Islet precursor cell (in vitro differentiated cells): ENCODE measurements at regions not wholly inside any gene's neighbourhood (a gene's known extent, or its start where the extent isn't known, plus 50 kb on each side); places are given as distances from the start of the nearest gene placed in this dataset.
"Not testable (repeated sequence)": the region's sequence is repeated elsewhere in the genome, so short reads cannot be mapped to it uniquely, and the experiment has no call there.

Experiments used
- DNase-seq: peaks from one replicate; pipeline ENCODE4 v3.0.0-alpha.2; 2018

DNA sequence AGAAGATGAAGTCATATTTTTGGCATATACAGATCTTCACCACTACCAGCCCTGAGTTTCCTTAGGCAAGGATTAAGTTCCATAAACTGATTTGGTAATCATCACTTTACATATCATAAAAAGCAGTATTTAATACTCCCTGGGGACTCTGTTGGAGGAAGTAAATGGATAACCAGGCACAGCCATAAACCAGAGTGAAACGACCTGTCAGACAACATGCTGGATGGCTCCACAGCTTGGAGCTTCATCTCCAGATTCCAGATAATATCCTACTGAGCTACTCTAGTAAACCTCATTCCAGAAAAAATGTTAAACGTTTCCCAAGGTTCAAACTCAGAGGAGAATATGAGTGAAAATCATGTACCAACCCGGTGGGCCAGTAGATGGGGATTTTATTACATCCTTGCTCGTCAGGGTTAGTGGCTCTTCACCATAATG is 109.2 kb downstream of the BASP1 start:
- no peak for DNase-seq

DNA sequence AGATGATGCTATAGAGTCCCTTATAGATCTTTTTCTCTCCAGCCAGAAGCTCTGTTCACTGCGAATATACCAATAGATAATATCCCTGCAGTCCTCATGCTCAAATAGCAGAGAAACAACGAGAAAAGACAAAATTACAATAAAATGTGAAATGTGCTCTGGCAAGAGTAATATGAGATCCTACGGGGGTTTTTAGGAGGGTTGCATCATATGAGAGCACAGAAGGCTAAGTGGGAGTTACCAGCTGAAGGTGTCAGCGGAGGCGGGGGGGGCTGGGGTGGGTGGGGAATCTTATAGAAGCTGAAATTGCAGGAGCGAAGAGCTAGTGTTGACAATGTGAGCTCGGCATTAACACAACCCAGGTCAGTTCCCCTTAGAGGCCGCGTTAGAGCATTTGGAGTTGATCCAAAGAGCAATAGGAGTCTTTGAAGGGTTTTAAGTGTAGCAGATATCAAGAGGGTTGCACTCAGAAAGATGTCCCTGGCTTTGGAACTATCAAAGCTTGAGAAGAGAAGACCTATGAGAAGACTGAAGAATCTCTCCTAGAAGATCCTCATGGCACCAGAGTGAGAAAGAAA is 109.7 kb downstream of the BASP1 start:
- DNase-seq = no peak

DNA sequence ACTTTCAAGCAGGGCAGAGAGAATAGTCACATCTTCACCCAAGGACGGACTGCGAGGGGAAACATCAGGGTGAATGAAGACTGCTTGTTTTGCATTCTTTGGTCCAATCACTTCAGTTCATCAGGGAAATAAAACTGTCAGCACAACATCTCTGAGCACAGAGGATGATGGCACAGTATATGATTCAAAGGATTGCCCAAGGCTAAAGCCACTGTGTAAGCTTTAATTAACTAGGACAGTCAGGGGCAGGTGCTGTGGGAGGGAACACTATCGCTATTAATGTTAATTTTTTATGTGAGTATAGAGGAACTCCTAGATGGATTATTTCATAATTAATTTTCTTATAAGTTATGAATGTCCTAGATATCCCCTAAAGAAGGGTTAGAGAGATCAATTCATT is 112.1 kb downstream of the BASP1 start:
- no peak for DNase-seq

DNA sequence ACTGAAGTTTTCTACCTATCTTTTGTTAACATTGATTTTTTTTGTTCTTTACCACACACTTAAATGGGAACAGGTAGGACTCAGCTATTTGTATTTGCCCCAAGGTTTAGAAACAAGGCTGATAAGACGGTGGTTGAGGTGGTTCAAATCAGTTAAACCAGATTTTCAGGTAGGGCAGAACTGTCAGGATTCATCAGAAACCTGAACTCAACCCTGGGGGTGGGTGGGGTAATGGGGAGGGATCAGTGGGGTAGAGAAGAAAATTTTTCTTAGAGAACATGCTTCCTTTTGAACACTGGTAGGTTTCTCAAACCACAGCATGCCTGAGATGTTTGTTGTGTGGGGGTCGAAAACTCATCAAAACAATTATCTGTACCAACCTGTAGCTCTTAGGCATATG is 113.0 kb downstream of the BASP1 start:
- DNase-seq = peak; percentile 84

DNA sequence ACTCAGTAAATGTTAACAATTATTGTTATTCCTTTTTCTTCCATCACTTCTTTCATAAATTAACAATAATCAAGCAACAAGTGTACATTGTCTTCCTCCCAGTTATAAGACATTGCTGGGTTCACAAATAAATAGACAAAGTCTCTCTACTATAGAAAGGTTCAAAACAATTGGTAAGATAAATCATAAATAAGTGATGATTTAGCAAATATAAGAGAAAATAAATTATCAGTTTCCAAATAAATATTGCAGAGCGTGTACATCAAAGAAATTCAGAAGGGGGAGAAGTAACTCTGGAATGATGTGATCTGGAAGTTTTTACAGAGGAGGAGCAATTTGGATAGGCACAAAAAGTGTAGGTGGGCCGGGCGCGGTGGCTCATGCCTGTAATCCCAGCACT is 114.2 kb downstream of the BASP1 start:
- DNase-seq = no peak

DNA sequence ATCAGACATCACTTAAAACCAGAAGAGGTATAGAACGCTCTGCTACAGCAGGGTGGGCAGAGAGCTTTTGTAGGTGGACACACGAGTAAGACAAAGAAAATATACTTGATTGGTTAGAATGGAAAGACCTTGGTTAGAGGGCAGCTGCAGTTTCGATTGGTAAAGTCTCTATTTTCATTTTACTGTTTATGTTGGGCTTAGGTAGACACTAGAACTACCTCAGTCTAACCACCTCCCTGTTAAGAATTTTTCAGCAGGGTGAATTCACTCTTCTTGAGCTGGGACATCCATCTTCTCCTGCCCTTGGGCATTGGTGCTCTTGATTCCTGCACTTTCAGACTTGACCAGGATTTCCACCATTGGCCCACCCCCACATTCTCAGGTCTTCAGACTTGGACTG is 116.3 kb downstream of the BASP1 start:
- no peak for DNase-seq

DNA sequence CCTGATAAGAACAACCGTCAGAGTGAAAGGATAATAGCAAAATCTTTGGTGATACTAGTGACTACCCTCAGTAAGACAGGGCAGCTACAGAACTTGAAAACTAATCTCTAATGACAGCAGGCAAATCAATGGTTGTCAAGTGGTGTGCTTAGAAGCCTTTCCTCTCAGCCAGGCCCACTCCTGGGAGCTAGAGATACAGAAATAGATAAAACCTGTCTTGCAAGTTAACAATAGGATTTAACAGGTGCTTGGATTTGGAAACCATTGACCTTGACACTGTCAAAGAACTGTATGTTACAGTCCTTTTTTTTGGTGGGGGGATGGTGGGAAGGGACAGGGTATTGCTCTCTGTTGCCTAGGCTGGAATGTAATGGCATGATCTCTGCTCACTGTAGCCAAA is 118.6 kb downstream of the BASP1 start:
- no peak for DNase-seq

DNA sequence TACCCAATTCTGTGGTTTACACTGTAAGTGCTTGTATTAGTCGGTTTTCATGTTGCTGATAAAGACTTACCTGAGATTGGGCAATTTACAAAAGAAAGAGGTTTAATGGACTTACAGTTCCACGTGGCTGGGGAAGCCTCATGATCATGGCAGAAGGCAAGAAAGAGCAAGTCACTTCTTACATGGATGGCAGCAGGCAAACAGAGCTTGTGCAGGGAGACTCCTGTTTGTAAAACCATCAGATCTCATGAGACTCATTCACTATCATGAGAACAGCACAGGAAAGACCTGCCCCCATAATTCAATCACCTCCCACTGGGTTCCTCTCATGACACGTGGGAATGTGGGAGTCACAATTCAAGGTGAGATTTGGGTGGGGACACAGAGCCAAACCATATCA is 119.3 kb downstream of the BASP1 start:
- DNase-seq = not testable (repeated sequence)

DNA sequence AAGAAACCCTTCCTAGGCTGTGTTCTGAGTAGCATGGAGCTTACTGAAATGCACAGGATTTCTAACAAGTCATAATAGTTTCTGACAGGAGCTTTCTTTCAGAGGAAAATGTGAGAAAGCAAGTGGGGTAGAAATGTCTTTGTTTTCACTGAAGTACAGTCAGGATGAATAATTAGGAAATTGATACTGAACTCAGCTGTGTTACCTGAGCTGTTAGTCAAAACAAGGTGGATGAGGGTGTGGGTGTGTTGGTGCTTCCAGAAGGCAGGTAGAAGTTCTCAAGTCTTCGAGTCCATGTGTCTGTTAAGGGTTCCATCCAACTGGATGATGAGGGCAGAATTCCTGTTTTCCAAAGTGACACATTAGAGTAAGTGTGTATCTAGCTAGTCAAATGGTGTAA is 122.4 kb downstream of the BASP1 start:
- no peak for DNase-seq

DNA sequence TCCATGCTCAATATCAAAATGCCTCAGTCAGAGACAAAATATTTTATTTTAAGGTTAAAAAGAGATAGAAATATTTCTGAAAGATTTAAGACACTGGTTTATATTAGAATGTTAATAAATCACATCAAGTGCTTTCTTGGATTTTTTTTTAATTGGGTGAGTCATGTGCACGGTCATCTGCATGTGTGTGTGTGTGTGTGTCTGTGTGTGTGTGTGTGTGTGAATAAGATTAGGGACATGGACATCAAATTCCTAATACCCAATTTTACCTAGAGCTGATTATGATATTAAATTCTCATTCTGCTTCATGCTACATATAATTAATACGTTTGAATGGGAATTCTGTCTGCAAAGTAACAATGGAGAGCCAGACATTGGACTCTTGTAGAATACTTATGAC is 122.9 kb downstream of the BASP1 start:
- DNase-seq = no peak

DNA sequence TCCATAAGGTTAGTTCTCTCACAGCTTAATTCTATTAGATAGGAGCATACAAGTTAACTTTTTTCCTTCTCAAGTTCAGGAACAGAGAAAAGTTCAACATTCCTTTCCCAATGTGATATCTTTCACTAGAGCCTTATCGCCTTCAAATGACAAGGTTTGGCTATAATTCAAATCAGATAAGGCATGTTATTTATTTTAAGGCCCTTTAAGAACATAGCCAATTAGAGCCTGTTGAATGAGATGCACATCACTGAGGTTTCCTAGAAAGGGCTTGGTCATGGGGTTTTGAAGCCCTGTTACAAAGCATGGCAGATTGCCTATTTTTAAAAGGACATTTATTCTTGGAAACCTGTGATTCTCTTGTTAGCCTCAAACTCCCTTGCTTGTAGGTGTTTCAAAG is 123.4 kb downstream of the BASP1 start:
- no peak for DNase-seq

DNA sequence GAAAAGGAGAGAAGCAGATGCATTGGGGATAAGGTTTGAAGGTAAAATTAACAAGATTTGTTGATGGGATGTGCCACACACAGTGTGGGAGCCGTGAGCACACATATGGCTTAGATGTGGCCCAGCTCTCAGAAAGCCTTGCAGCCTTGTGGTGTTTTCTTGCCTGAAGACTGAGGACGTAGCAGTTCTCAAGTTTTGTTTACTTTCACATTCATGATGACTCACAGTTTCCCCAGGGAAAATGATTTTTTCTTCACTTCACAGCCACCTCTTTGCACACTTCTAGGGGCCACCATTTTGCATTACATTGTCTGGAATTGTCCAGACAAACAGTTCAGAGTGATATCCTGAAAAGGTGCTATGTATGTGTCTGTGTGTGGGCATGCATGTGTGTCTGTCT is 126.2 kb downstream of the BASP1 start:
- no peak for DNase-seq

DNA sequence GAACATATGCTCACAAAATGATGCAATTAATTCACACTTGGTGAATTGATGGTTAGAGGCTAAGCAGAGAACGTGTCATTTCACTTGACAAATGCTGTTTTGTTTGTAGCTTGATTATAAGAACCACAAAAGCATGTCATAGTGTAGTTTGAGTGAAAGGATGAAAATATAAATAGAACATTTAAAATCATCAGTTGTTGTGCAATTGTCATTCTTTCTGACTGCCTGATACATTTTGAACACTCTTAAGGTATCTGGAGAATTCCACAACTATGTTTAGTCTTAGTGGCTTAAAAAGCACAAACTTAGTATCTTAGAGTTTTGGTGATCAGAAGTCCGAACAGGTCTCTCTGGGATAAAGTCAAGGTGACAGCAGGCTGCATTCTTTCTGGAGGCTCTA is 129.4 kb downstream of the BASP1 start:
- DNase-seq = no peak

DNA sequence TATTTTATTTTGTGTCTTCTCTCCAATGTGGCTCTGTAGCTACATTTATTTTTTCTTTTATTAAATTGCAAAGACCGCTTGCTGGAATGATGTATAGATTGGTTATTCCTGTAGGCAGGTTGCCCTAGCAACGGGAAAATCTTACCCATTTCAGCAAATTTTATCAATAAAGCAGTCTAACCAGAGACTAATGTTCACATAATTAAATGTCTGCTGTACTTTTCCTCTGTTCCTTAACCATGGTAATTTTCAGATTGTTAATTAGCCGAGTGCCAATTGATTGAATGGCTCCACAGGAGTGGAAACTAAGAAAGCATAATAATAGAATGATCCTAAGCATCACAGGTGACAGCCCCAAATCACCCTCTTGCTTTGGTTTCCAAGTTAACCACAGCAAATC is 134.8 kb downstream of the BASP1 start:
- DNase-seq = no peak

DNA sequence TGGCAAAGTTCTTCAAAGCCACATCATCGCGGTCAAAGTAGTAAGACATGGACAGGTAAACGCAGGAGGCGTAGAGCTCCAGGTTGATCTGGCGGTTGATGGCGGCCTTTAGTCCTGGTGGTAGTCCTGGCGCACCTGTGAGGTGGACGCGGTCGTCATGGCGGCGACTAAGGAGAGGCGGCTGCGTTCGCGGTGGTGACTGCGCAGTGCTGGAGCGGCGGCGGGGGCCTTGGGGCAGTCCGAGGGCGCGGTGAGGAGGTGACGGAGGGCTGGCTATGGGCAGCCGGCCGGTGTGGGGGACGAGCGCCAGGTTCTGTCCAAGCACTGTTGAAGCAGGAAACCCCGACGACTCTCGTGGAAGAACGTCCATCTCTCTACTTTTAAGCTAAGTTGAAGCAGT is 136.8 kb downstream of the BASP1 start:
- no peak for DNase-seq

DNA sequence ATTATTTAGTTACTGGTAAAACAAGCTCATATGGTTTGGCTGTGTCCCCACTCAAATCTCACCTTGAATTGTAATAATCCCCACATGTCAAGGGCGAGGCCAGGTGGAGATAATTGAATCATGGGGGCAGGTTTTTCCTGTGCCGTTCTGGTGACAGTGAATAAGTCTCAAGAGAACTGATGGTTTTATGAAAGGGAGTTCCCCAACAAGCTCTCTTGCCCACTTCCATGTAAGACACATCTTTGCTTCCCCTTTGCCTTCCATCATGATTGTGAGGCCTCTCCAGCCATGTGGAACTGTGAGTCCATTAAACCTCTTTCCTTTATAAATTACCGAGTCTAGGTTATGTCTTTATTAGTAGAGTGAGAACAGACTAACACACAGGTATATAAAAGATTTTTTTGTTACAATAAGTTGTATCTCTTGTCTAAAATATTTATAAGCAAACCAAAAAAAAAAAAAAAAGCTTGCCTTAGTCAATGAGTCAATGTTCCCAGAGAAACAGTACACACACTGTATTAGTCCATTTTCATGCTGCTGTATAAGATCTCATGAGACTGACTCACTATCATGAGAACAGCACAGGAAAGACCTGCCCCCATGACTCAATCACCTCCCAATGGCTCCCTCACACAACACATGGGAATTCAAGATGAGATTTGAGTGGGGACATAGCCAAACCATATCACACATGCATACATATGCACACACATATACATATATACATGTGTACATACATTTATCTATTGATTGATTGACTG is 138.3 kb downstream of the BASP1 start:
- DNase-seq = no peak

DNA sequence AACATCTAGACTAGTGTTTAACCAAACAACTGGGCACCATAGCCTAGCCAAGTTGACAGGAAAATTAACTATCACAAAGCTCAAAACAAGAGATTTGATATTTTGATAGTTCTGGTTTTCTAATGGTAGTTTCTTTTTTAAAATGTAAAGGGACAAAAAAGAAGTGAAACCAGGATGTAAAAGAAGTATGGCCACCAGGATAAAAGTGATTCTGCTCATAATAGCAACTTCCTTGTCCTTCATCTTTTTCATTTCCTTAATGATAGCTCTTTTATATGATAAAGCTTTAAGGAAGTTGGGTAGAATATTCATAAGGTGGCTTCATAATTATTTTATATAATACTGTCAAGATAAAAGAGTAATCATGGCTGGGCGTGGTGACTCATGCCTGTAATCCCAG is 139.1 kb downstream of the BASP1 start:
- DNase-seq = no peak

DNA sequence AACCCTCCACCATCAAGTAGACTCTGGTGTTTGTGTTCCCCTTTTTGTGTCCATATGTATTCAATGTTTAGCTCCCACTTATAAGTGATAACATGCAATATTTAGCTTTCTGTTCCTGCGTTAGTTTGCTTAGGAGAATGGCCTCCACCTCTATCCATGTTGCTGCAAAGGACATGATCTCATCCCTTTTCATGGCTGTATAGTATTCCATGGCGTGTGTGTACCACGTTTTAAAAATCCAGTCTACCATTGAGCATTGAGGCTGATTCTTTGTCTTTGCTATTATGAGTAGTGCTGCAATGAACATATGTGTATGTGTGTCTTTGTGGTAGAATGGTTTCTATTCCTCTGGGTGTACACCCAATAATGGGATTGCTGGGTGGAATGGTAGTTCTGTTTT is 140.1 kb downstream of the BASP1 start:
- no peak for DNase-seq

DNA sequence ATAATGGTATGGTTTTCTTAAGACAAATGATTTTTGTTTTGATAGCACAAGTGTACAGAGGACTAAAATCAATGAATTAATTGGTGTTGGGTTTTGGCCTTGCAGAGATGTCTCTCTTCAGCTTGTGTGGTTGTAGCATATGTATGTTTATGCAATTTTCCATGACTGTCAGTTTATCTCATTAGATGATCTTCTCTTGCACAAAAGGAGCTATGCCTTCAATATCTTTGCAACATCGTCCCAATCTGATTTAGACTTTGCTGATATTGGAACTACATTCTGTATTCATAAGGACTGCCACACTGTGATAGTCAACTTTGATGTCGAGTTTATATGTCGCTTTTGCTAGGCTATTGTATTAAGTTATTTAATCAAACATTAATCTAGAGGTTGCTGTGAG is 140.0 kb upstream of the TAF11L2 start:
- DNase-seq = no peak

DNA sequence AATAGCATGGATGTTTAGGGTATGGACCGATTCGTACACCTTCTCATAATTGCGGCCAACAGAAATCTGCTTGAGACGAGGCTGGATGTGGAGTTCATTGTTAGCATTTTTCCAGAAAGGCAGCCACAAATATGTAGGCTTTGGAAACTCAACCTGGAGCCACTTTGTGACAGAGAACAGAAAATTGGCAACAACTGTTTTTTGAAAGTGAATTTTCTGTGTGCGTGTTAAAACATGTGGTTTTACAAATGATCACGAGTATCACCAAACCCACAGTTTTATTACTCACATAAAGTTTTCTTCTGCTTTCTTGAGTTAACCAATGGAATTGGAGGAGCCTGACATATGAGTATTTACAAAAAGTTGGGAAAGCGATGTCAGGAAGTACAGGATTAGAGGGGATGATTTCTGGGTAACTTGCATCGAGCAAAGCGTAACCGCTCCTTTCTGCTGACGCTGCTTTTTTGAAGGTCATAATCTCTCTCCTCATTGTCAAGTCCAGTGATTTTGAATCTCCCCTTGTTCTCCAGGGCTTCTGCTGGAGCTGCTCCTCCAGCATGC is 138.5 kb upstream of the TAF11L2 start:
- DNase-seq = no peak

DNA sequence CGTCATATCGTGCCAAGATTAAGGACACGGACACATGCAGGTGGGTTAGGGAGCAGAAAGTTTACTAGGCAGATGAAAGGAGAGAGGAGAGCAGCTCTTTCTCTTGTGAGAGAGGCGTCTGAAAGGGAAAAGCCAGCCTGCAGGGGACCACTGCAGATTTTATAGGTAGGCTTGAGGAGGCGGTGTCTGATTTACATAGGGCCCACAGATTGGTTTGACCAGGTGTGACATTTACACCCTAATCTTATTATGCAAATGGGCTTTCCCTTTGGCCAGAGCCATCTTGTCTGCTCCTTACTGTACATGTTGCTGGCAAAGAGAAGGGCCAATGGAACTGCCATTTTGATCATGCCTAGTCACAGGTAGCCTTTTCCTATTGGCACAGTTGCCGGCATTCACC is 137.2 kb upstream of the TAF11L2 start:
- DNase-seq = no peak

DNA sequence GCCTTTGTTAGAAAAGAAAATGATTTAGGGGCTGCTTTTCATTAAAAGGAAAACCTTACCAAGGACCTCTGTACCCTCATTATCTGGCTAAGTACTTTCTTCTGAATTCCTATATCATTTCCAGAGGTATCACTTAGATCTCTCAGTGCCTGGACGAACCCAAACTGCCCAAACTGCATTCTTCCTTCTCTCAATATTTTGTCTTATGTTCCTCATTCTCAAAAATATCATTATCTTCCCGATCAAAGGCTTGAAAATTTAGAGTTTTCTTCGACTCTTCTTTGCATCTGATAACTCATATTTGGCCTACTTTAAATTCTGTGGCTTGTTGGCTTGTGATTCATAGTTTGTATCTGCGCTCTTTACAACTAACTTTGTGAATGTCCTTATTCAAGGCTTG is 136.7 kb upstream of the TAF11L2 start:
- no peak for DNase-seq

DNA sequence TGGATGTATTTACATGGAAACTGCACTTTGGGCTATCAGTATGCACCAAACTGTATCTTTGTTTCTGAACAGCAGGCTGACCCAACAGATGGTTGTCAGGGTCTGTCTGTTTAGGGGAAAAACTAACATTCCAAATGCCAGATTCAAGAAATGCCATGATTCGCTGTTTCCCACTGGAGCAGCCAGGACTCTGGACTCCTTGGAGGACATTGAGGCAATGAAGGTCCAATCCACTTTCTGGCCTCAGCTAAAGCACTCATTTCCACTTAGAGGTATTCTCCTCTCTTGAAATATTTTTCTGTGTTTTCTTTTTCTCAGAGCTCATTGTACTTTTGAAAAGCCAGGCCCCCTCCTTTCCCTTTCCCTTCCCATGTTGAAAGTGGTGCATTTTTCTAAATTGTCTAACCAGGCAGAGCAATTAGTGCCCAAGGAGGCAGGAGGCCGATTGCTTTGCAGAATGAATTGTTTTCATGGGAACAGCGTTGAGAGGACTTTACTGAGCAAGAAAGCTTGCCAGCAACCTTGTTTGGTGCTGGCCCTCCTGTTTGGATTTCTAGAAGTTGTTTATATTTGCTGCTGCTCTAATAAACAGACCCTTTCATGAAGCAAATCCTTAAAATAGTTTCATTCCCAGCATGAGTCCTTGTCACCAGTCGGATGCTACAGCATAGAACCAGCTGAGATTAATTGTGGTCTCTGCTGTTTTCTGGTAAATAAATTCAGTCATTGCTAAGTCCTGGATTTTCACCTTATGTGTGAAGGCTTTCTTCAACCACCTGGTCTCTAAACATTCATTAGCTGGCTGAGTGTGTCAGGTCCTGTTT is 132.8 kb upstream of the TAF11L2 start:
- DNase-seq = no peak

DNA sequence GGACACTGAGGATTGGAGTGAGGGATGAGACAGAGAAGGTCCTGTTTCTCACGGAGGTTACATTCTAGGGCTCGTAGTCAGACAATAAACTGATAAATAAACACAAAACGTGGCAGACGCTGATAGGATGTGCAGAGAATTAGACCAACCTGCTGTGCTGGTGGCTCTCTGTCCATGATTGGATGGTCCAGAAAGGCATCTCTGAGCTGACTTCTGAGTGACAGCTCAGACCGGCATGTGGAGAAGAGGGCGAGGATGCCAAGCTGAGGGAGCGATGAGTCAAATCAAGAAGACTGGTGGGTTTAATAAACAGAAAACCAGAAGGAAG is 132.3 kb upstream of the TAF11L2 start:
- peak; percentile 57 for DNase-seq
